ENCODE measurements at regions not wholly inside any gene's neighbourhood (a gene's known extent, or its start where the extent isn't known, plus 50 kb on each side); places are given as distances from the start of the nearest gene placed in this dataset.

GRCh38 chr11:134714021-134714656 lies 302.1 kb upstream of the B3GAT1 start:
- TF ChIP-seq, protein P1, sequence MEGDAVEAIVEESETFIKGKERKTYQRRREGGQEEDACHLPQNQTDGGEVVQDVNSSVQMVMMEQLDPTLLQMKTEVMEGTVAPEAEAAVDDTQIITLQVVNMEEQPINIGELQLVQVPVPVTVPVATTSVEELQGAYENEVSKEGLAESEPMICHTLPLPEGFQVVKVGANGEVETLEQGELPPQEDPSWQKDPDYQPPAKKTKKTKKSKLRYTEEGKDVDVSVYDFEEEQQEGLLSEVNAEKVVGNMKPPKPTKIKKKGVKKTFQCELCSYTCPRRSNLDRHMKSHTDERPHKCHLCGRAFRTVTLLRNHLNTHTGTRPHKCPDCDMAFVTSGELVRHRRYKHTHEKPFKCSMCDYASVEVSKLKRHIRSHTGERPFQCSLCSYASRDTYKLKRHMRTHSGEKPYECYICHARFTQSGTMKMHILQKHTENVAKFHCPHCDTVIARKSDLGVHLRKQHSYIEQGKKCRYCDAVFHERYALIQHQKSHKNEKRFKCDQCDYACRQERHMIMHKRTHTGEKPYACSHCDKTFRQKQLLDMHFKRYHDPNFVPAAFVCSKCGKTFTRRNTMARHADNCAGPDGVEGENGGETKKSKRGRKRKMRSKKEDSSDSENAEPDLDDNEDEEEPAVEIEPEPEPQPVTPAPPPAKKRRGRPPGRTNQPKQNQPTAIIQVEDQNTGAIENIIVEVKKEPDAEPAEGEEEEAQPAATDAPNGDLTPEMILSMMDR (IDR thresholded peaks at IDR 0.05) = no peak
- no peak for TF ChIP-seq POLR2AphosphoS5 (IDR thresholded peaks at IDR 0.05; ENCODE audit: low read depth, low read length)

Measured in Panc1 (cell line).